ENCODE measurements at regions not wholly inside any gene's neighbourhood (a gene's known extent, or its start where the extent isn't known, plus 50 kb on each side); places are given as distances from the start of the nearest gene placed in this dataset.

DNA sequence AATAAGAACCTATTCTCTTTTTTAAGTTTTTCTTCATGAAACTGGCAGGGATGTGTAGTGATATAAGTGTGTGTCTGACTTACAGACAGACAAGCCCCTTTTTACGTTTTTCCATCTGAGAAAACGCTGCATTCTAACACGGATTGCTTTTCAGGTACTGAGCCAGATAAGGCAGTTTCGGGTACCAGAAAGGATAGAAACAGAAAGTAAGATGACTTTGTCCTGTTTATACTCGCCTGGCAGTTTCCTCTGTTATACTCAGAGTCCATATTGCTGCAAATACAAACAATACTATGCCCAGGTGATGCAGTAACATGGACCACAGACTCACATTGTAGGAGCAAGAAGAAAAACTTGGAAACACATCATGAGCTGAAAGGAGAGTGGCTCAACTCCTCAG is 2320.6 kb upstream of the AGA start:
- Histone ChIP-seq H3K9me3 (no peaks in the 10 kb centered on the region), H3K27me3 (no peaks in the 10 kb centered on the region), H3K4me1 (no peaks in the 10 kb centered on the region), H3K4me3 (ENCODE audit: low read depth, low read length) (no peak overlapping the region), H3K36me3 (no peaks in the 10 kb centered on the region)
- no peak for DNase-seq
- TF ChIP-seq, protein P1, sequence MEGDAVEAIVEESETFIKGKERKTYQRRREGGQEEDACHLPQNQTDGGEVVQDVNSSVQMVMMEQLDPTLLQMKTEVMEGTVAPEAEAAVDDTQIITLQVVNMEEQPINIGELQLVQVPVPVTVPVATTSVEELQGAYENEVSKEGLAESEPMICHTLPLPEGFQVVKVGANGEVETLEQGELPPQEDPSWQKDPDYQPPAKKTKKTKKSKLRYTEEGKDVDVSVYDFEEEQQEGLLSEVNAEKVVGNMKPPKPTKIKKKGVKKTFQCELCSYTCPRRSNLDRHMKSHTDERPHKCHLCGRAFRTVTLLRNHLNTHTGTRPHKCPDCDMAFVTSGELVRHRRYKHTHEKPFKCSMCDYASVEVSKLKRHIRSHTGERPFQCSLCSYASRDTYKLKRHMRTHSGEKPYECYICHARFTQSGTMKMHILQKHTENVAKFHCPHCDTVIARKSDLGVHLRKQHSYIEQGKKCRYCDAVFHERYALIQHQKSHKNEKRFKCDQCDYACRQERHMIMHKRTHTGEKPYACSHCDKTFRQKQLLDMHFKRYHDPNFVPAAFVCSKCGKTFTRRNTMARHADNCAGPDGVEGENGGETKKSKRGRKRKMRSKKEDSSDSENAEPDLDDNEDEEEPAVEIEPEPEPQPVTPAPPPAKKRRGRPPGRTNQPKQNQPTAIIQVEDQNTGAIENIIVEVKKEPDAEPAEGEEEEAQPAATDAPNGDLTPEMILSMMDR (IDR thresholded peaks at IDR 0.05; ENCODE audit: low read depth, low read length), result no peak

DNA sequence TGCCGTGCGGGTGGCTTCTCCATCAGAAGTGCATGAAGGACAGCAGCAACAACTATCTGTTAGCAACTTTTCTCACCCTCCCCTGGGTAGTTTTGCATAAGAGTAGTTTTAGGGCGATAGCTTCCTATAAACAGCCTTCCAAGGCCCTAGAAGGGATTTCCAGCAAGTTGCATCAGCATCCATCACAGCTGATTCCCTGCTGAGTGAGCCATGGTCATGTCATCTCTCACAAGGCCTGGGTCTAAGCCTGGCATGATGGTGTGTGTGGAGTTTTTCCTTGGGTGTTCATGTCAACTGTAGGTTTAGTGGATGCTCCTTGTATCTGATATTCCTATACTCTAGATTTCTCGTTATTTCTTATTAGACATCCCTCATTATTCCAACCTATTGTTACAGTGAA is 2324.7 kb upstream of the AGA start:
- TF ChIP-seq, protein P1 (IDR thresholded peaks at IDR 0.05; ENCODE audit: low read depth, low read length), result no peak
- H3K4me3 ChIP-seq (ENCODE audit: low read depth, low read length), result no peak overlapping the region
- DNase-seq, result no peak
- H3K4me1 ChIP-seq, result no peaks in the 10 kb centered on the region
- no peaks in the 10 kb centered on the region for H3K36me3 ChIP-seq
- H3K27me3 ChIP-seq, result no peaks in the 10 kb centered on the region
- no peaks in the 10 kb centered on the region for H3K9me3 ChIP-seq

DNA sequence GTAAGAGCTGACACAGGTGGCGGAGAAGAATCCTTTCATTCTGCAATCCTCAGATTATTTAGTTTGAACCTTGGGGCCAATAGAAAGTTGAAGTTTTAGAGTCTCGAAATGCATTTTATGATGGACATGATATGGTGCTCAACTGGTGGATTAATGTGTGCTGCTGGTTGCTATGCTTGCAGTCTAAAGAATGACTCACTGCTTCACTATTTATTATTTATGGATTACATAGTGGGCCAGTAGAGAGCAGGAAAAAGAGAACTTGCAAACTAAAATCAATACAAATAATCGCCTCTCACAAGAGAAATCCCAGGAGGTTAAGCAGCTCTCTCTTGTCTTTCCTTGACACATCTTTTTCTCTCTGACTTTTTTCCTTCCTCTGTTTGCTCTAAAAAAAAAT is 2326.8 kb upstream of the AGA start:
- TF ChIP-seq, protein P1 (IDR thresholded peaks at IDR 0.05; ENCODE audit: low read depth, low read length), result no peak

DNA sequence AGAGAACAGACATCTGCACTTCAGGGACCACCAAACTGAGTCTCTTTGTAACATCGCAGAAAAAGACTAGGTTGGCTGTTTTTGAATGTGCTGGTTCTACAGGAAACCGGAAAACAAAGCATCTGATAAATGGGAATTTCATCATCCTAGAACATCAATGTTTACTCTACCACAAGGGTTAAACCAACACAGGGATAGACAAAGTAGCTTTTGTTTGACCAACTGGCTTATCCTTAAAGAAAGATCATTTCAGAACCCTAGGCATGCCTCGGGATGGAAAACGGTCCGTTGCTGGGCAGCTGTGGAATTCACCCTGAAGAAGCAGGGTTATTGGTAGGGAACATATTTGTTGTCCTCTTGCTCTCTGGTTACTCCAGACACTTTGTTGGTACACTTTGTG is 2355.5 kb upstream of the AGA start:
- TF ChIP-seq, protein P1 (IDR thresholded peaks at IDR 0.05; ENCODE audit: low read depth, low read length), result no peak
- no peaks in the 10 kb centered on the region for H3K9me3 ChIP-seq
- no peaks in the 10 kb centered on the region for H3K27me3 ChIP-seq
- H3K4me3 ChIP-seq (ENCODE audit: low read depth, low read length), result no peak overlapping the region
- no peaks in the 10 kb centered on the region for H3K36me3 ChIP-seq
- no peaks in the 10 kb centered on the region for H3K4me1 ChIP-seq
- no peak for DNase-seq

More for the DNA sequence above, 2326.8 kb upstream of the AGA start:
- H3K4me3 ChIP-seq (ENCODE audit: low read depth, low read length), result no peak overlapping the region
- no peaks in the 10 kb centered on the region for H3K9me3 ChIP-seq
- H3K36me3 ChIP-seq, result no peaks in the 10 kb centered on the region
- DNase-seq, result no peak
- H3K4me1 ChIP-seq, result peaks cover 3% of the 10 kb centered on the region; the same call in 1 of the 2 replicates
- no peaks in the 10 kb centered on the region for H3K27me3 ChIP-seq

DNA sequence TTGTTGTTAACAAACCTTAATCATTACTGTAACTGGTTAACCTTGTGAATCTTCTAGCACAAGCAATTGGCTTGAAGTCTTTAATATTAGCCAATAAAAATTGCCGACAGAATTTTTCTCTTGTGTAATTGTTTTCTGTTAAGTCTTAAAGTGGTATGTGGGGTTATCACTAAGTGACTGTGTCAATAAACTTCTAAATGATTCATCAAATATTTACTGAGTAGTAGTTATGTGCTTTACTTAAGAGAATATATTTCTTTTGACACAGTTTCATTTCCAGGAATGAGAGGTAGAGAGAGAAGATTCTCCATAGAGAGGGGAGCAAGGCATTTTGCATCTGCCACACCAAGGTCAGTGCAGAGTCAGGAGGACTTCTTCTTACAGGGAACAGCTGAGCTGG is 2361.6 kb upstream of the AGA start:
- H3K9me3 ChIP-seq, result no peaks in the 10 kb centered on the region
- no peaks in the 10 kb centered on the region for H3K27me3 ChIP-seq
- no peak for DNase-seq
- TF ChIP-seq, protein P1 (IDR thresholded peaks at IDR 0.05; ENCODE audit: low read depth, low read length), result no peak
- no peak overlapping the region for H3K4me3 ChIP-seq (ENCODE audit: low read depth, low read length)
- peaks cover 4% of the 10 kb centered on the region for H3K4me1 ChIP-seq
- no peaks in the 10 kb centered on the region for H3K36me3 ChIP-seq

DNA sequence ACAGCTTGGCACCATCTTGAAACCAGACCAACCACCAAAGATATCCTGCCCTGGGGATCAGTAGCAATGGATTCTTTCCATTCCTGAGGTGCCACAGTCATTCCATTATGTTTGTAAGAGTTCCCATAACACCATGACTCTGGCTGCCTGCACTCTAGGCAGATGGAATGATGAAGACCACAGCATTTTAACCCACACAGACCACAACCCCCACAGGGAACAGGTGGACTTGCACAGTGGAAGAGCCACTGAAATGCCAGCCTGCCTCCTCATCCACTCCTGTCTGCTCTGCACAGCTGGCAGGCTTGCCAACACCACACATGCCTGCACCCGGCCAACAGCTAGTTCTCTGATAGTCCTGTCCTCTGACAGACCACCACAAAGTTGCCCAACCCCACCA is 2362.2 kb upstream of the AGA start:
- no peak for DNase-seq
- H3K27me3 ChIP-seq, result no peaks in the 10 kb centered on the region
- no peaks in the 10 kb centered on the region for H3K36me3 ChIP-seq
- TF ChIP-seq, protein P1 (IDR thresholded peaks at IDR 0.05; ENCODE audit: low read depth, low read length), result no peak
- no peak overlapping the region for H3K4me3 ChIP-seq (ENCODE audit: low read depth, low read length)
- no peaks in the 10 kb centered on the region for H3K9me3 ChIP-seq
- peaks cover 4% of the 10 kb centered on the region for H3K4me1 ChIP-seq
